ENCODE measurements at regions not wholly inside any gene's neighbourhood (a gene's known extent, or its start where the extent isn't known, plus 50 kb on each side); places are given as distances from the start of the nearest gene placed in this dataset.

DNA sequence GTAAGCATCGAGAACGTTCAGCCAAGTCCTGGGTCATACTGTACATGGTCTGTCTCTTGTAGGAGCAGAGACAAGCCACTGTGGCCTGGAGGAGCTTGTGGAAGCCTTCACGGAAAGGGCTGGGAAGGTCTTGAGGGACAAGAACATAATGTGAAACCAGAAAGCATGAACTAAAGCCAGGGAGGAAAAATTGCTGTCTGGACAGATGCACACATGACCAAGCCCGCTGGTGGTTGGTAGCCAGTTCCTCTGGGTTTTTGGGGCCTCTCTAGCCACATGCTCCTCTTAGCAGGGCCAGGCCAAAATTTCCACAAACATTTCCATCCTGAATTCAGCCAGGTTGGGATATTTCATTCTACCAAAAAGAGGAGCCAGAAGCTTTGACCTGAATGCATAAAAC lies 196.2 kb upstream of the SIX2 start:
- Histone ChIP-seq H3K27ac (ENCODE audit: low read length, poor library complexity, severe bottlenecking) (no peak overlapping the region), H3K79me1 (replicated peaks; ENCODE audit: low read length, poor library complexity, severe bottlenecking) (no peaks in the 10 kb centered on the region), H3K9ac (ENCODE audit: low read length) (no peak overlapping the region), H3K27me3 (ENCODE audit: control insufficient read depth in 1 of 2, insufficient read depth in 1 of 2, low read length in 2 of 2) (no peaks in the 10 kb centered on the region), H2BK12ac (ENCODE audit: low read length in 2 of 2) (no peak overlapping the region), H2BK5ac (ENCODE audit: low read depth, low read length, poor library complexity, severe bottlenecking) (no peak overlapping the region), H4K91ac (ENCODE audit: low read length) (no peak overlapping the region), H3K36me3 (ENCODE audit: control insufficient read depth in 1 of 2, insufficient read depth in 2 of 2, low read depth in 1 of 2, low read length in 2 of 2) (no peaks in the 10 kb centered on the region), H3K4me2 (ENCODE audit: low read length, poor library complexity, severe bottlenecking) (no peak overlapping the region), H2AK5ac (ENCODE audit: low read length, severe bottlenecking) (no peak overlapping the region), H4K8ac (ENCODE audit: low read length) (no peak overlapping the region), H3K4me1 (ENCODE audit: control insufficient read depth, insufficient read depth, low read depth, low read length) (no peaks in the 10 kb centered on the region), H3K4ac (ENCODE audit: low read depth in 1 of 2, low read length in 2 of 2) (no peak overlapping the region), H3K23ac (ENCODE audit: low read length in 2 of 2) (no peak overlapping the region), H3K4me3 (ENCODE audit: insufficient read depth in 1 of 2, low read depth in 1 of 2, low read length in 2 of 2) (no peak overlapping the region), H2BK120ac (ENCODE audit: low read depth, low read length) (no peak overlapping the region), H2AFZ (ENCODE audit: low read depth, low read length) (no peak overlapping the region), H3K14ac (ENCODE audit: low read length in 2 of 2) (no peak overlapping the region), H3K9me3 (ENCODE audit: control insufficient read depth, low read length) (peaks cover 14% of the 10 kb centered on the region), H3K18ac (ENCODE audit: low read depth in 1 of 2, low read length in 2 of 2) (no peak overlapping the region), H2BK15ac (ENCODE audit: low read depth, poor library complexity, severe bottlenecking) (no peak overlapping the region)
- 85% methylated on average over 4 of the region's 4 CpGs for WGBS
- no peak for DNase-seq

DNA sequence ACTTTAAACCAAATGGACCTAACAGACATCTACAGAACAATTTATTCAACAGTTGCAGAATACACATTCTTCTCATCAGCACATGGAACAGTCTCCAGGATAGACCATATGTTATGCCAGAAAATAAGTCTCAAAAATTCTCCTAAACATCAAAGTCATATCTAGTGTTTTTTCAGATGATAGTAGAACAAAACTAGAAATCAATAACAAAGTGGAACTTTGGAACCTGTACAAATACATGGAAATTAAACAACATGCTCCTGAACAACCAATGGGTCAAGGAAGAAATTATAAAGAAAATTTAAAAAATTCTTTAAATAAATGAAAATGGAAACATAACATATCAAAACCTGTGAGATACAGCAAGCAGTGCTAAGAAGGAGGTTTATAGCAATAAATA lies 194.1 kb upstream of the SIX2 start:
- H4K8ac ChIP-seq (ENCODE audit: low read length) = no peak overlapping the region

DNA sequence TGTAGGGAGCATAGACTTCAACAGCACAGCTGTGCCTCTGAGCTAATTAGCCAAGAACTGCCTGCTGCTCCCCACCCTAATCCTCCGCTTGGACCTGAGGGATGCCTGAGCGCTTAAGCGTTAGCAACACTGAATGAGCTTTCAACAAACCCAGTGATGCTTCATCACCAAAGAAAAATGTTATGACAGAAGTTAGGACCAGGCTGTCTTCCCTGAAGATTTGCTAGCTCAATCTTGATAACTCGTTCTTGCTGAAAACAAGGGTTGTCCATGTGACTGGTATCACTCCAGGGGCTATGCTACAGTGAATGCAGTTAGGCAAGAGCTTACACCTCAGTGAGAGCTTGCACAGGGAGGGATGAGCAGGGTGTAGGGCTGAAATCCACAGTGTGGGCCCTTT lies 190.7 kb upstream of the SIX2 start:
- Histone ChIP-seq H2BK15ac (ENCODE audit: low read depth, poor library complexity, severe bottlenecking) (no peak overlapping the region), H3K27ac (ENCODE audit: low read length, poor library complexity, severe bottlenecking) (no peak overlapping the region), H3K4me2 (ENCODE audit: low read length, poor library complexity, severe bottlenecking) (no peak overlapping the region), H3K9me3 (ENCODE audit: control insufficient read depth, low read length) (peaks cover 17% of the 10 kb centered on the region), H3K18ac (ENCODE audit: low read depth in 1 of 2, low read length in 2 of 2) (no peak overlapping the region), H3K23ac (ENCODE audit: low read length in 2 of 2) (no peak overlapping the region), H3K9ac (ENCODE audit: low read length) (no peak overlapping the region), H3K79me1 (replicated peaks; ENCODE audit: low read length, poor library complexity, severe bottlenecking) (no peaks in the 10 kb centered on the region), H3K27me3 (ENCODE audit: control insufficient read depth in 1 of 2, insufficient read depth in 1 of 2, low read length in 2 of 2) (no peaks in the 10 kb centered on the region), H3K14ac (ENCODE audit: low read length in 2 of 2) (no peak overlapping the region), H3K36me3 (ENCODE audit: control insufficient read depth in 1 of 2, insufficient read depth in 2 of 2, low read depth in 1 of 2, low read length in 2 of 2) (no peaks in the 10 kb centered on the region), H2BK120ac (ENCODE audit: low read depth, low read length) (no peak overlapping the region), H3K4me1 (ENCODE audit: control insufficient read depth, insufficient read depth, low read depth, low read length) (no peaks in the 10 kb centered on the region), H4K8ac (ENCODE audit: low read length) (no peak overlapping the region), H2BK5ac (ENCODE audit: low read depth, low read length, poor library complexity, severe bottlenecking) (no peak overlapping the region), H2AFZ (ENCODE audit: low read depth, low read length) (no peak overlapping the region), H3K4ac (ENCODE audit: low read depth in 1 of 2, low read length in 2 of 2) (no peak overlapping the region), H4K91ac (ENCODE audit: low read length) (no peak overlapping the region), H2BK12ac (ENCODE audit: low read length in 2 of 2) (no peak overlapping the region), H2AK5ac (ENCODE audit: low read length, severe bottlenecking) (no peak overlapping the region), H3K4me3 (ENCODE audit: insufficient read depth in 1 of 2, low read depth in 1 of 2, low read length in 2 of 2) (no peak overlapping the region)
- WGBS = 80% methylated on average over 4 of the region's 4 CpGs
- DNase-seq = no peak

More for the DNA sequence above, 194.1 kb upstream of the SIX2 start:
- Histone ChIP-seq H2AK5ac (ENCODE audit: low read length, severe bottlenecking) (no peak overlapping the region), H3K27ac (ENCODE audit: low read length, poor library complexity, severe bottlenecking) (no peak overlapping the region), H3K4me3 (ENCODE audit: insufficient read depth in 1 of 2, low read depth in 1 of 2, low read length in 2 of 2) (no peak overlapping the region), H3K27me3 (ENCODE audit: control insufficient read depth in 1 of 2, insufficient read depth in 1 of 2, low read length in 2 of 2) (no peaks in the 10 kb centered on the region), H2BK15ac (ENCODE audit: low read depth, poor library complexity, severe bottlenecking) (no peak overlapping the region), H2BK5ac (ENCODE audit: low read depth, low read length, poor library complexity, severe bottlenecking) (no peak overlapping the region), H3K4ac (ENCODE audit: low read depth in 1 of 2, low read length in 2 of 2) (no peak overlapping the region), H3K4me2 (ENCODE audit: low read length, poor library complexity, severe bottlenecking) (no peak overlapping the region), H3K79me1 (replicated peaks; ENCODE audit: low read length, poor library complexity, severe bottlenecking) (no peaks in the 10 kb centered on the region), H2AFZ (ENCODE audit: low read depth, low read length) (no peak overlapping the region), H4K91ac (ENCODE audit: low read length) (no peak overlapping the region), H2BK12ac (ENCODE audit: low read length in 2 of 2) (no peak overlapping the region), H3K36me3 (ENCODE audit: control insufficient read depth in 1 of 2, insufficient read depth in 2 of 2, low read depth in 1 of 2, low read length in 2 of 2) (no peaks in the 10 kb centered on the region), H3K9me3 (ENCODE audit: control insufficient read depth, low read length) (peaks cover 14% of the 10 kb centered on the region), H3K9ac (ENCODE audit: low read length) (no peak overlapping the region), H2BK120ac (ENCODE audit: low read depth, low read length) (no peak overlapping the region), H3K4me1 (ENCODE audit: control insufficient read depth, insufficient read depth, low read depth, low read length) (no peaks in the 10 kb centered on the region), H3K14ac (ENCODE audit: low read length in 2 of 2) (no peak overlapping the region), H3K23ac (ENCODE audit: low read length in 2 of 2) (no peak overlapping the region), H3K18ac (ENCODE audit: low read depth in 1 of 2, low read length in 2 of 2) (no peak overlapping the region)
- DNase-seq = no peak

DNA sequence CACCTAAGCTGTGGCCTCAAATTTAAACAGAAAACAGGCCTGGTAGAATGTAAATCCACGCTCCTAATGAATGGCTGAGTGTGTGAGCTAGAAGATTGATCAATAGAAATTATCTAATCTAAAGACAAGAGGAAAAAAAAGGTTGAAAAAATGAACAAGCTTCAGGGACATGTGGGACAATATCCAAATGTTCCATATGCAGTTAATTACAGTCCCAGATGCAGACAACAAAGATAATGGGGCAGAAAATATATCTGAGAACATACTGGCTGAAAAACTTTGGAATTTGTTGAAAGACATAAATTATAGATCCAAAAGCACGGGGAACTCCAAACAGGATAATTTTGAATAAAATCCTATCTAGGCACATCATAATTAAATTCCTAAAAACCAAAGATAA lies 186.7 kb upstream of the SIX2 start:
- no peak overlapping the region for H3K9ac ChIP-seq (ENCODE audit: low read length)
- no peak overlapping the region for H3K14ac ChIP-seq (ENCODE audit: low read length in 2 of 2)
- 71% methylated on average over 1 of the region's 2 CpGs for WGBS
- H3K18ac ChIP-seq (ENCODE audit: low read depth in 1 of 2, low read length in 2 of 2) = no peak overlapping the region
- no peak overlapping the region for H2BK120ac ChIP-seq (ENCODE audit: low read depth, low read length)
- H3K79me1 ChIP-seq (replicated peaks; ENCODE audit: low read length, poor library complexity, severe bottlenecking) = no peaks in the 10 kb centered on the region
- peaks cover 3% of the 10 kb centered on the region for H3K9me3 ChIP-seq (ENCODE audit: control insufficient read depth, low read length)
- H4K8ac ChIP-seq (ENCODE audit: low read length) = no peak overlapping the region
- H2BK15ac ChIP-seq (ENCODE audit: low read depth, poor library complexity, severe bottlenecking) = no peak overlapping the region
- no peak overlapping the region for H3K27ac ChIP-seq (ENCODE audit: low read length, poor library complexity, severe bottlenecking)
- H2AFZ ChIP-seq (ENCODE audit: low read depth, low read length) = no peak overlapping the region
- H2BK5ac ChIP-seq (ENCODE audit: low read depth, low read length, poor library complexity, severe bottlenecking) = no peak overlapping the region
- H3K27me3 ChIP-seq (ENCODE audit: control insufficient read depth in 1 of 2, insufficient read depth in 1 of 2, low read length in 2 of 2) = no peaks in the 10 kb centered on the region
- no peak overlapping the region for H3K23ac ChIP-seq (ENCODE audit: low read length in 2 of 2)
- H3K4ac ChIP-seq (ENCODE audit: low read depth in 1 of 2, low read length in 2 of 2) = no peak overlapping the region
- H3K36me3 ChIP-seq (ENCODE audit: control insufficient read depth in 1 of 2, insufficient read depth in 2 of 2, low read depth in 1 of 2, low read length in 2 of 2) = no peaks in the 10 kb centered on the region
- no peak overlapping the region for H3K4me2 ChIP-seq (ENCODE audit: low read length, poor library complexity, severe bottlenecking)
- H3K4me1 ChIP-seq (ENCODE audit: control insufficient read depth, insufficient read depth, low read depth, low read length) = no peaks in the 10 kb centered on the region
- DNase-seq = no peak
- no peak overlapping the region for H2BK12ac ChIP-seq (ENCODE audit: low read length in 2 of 2)
- no peak overlapping the region for H3K4me3 ChIP-seq (ENCODE audit: insufficient read depth in 1 of 2, low read depth in 1 of 2, low read length in 2 of 2)
- no peak overlapping the region for H4K91ac ChIP-seq (ENCODE audit: low read length)
- H2AK5ac ChIP-seq (ENCODE audit: low read length, severe bottlenecking) = no peak overlapping the region
